ENCODE measurements at regions not wholly inside any gene's neighbourhood (a gene's known extent, or its start where the extent isn't known, plus 50 kb on each side); places are given as distances from the start of the nearest gene placed in this dataset.

DNA sequence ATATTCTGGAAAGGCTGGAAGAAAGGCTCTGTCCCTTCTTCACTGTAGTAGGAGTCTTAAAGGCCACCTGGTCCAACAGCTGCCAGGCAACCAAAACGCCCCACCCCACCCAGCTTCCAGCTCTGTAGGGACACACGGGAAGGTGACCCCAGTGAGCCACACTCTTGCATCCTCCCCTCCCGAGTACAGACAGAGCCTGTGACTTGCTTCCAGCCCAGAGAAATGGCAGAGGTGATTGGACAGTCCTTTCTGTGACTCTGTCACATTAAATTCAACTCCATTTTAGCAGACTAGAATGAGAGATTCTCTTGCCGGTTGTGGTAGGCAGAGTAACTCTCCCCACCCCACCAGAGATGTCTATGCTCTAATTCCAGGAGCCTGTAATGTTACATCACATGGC is 226.2 kb upstream of the ARID1B start:
- DNase-seq (ENCODE audit: low read depth, low spot score): no peak
- H3K4me3 ChIP-seq (ENCODE audit: low read length): no peak overlapping the region

DNA sequence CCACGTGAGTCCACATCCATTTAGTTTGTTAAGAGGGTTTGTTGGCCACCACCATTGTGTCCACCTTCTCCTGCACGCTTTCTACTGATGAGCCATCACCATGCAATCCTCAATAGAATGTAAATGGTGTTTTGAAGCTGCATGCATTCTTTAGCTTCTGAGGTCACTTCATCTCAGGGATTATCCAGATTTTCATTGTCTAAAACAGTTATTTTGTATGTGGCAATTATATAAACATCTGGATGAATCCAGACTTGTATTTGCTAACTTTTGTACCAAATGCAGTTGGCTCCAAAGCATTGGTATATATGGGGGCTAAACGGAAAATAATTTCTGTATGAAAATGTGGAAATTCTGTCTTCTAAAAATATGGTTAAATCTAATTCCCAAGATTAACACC is 231.2 kb upstream of the ARID1B start:
- DNase-seq (ENCODE audit: low read depth, low spot score): no peak

DNA sequence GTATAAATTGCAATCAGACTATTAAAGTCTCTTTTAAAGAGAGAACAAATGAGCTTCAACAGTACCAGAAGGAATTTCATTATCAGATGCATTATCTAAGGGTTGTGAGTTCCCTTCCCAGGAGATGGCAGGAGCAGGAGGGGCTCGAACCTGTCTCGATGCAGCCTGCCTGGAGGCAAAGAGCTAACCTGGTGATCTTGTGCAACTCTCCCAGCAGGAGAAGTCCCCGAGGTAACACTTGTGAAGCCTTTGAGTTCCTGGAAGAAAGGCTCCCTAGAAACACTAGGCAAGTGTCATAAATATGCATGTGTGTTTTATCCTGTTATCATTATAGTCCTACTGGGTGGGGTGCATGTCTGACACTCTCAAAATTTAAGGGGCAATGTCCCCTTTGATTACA is 232.2 kb upstream of the ARID1B start:
- no peak for DNase-seq (ENCODE audit: low read depth, low spot score)
- H3K4me3 ChIP-seq (ENCODE audit: low read length): no peak overlapping the region

More for the DNA sequence above, 231.2 kb upstream of the ARID1B start:
- H3K4me3 ChIP-seq (ENCODE audit: low read length): no peak overlapping the region

DNA sequence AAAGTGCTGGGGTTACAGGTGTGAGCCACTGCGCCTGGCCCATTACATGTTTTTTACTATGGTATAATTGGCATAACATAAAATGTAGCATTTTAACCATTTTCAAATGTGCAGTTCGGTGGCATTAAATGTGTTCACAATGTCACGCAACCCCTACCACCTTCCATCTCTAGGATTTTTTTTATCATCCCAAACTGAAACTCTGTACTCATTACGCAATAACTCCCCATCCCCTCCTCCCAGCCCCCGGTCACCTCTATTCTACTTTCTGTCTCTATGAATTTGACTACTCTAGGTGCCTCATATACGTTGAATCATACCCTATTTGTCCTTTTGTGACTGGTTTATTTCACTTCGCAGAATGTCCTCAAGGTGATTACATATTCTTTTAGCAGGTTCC is 233.1 kb upstream of the ARID1B start:
- DNase-seq (ENCODE audit: low read depth, low spot score): no peak
- H3K4me3 ChIP-seq (ENCODE audit: low read length): no peak overlapping the region

DNA sequence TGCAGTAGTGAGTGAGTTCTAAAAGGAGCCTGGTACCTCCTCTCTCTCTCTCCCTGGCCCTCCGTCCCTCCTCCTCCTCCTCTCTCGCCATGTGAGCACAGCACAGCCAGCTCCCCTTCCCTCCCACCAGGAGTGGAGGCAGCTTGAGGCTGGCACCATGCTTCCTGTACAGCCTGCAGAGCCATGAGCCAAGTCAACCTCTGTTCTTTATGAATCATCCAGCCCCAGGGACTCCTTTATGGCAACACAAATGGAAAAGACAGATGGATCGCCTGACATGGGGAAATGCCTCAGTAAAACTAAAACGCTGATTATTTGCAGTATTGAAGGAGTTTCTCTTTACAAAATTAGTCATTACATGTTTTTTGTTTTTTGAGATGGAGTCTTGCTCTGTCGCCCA is 233.7 kb upstream of the ARID1B start:
- DNase-seq (ENCODE audit: low read depth, low spot score): no peak
- no peak overlapping the region for H3K4me3 ChIP-seq (ENCODE audit: low read length)

DNA sequence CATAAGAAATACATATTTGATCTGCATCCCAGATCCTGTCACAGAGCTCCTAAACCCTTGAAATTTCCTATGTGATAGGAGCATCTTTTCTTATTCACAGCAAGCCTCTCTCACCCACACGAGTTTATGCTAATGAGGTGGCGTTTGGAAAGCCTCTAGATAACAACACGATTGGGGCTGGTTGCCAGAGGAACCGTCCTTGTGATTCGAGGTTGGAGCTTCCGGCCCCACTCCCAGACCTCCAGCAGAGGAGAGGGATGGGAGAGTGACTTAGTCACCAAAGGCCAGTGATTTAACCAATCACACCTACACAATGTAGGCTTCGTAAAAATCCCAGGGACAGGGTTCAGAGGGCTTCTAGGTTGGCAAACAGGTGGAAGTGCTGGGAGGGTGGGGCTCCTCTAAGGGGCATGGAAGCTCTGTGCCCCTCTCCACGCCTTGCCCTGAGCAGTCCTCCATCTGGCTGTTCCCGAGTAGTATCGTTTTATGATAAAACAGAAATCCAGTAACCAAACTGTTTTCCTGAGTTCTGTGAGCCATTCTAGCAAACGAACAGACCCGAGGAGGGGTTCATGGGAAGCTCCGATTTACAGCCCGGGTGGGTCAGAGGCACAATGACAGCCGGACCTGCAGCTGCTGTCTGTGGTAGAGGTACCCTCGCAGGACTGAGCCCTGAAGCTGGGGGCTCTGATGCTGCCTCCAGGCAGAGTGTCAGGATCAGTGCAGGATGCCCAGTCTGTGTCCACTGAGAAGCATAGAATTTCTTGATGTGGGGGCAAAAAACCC is 238.1 kb upstream of the ARID1B start:
- H3K4me3 ChIP-seq (ENCODE audit: low read length): no peak overlapping the region
- no peak for DNase-seq (ENCODE audit: low read depth, low spot score)

DNA sequence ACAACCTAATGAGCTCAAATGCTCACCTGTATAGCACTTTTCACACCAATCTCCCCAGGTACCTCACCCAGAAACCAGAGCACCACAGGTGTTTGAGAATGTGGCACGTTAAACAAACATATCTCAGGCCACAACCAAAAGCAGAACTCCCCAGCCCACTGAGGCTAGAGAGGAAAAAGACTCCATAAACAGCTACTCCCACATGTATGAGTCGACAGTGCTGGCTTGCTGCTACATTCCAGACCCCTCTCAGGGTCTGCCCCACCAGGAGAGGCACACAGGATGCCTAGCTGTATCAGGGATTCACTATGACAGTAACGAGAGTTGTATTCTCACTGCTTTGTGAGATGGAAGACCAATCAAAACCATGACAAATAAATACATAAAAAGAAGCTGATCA is 242.6 kb upstream of the ARID1B start:
- DNase-seq (ENCODE audit: low read depth, low spot score): no peak
- no peak overlapping the region for H3K4me3 ChIP-seq (ENCODE audit: low read length)

DNA sequence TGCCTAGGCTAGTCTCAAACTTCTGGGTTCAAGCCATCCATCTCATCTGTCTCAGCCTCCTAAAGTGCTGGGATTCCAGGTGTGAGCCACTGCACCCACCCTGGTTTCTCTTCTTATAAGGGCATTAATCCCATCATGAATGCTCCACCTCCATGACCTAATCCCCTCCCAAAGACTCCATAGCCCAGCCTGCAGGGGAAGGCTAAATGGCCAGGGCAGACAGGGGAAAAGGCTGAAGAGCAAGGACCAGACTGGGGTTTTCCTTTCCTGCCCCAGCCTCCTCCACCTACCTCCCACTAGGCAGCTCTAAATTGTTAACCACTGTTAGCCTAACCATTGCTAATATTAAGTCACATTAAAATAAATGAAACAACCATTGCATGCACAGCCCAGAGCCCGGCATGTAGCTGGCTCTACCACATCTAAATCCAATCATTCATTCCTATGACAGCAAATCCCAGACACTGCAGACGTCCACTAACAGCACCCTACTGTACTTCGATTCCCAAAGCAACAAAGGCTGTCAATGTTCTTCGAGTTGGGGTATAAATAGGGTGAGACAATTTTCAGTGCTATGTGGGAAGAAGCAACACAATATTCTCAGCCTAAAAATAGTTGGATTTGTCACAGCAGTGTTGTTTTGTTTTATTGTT is 243.2 kb upstream of the ARID1B start:
- DNase-seq (ENCODE audit: low read depth, low spot score): no peak

DNA sequence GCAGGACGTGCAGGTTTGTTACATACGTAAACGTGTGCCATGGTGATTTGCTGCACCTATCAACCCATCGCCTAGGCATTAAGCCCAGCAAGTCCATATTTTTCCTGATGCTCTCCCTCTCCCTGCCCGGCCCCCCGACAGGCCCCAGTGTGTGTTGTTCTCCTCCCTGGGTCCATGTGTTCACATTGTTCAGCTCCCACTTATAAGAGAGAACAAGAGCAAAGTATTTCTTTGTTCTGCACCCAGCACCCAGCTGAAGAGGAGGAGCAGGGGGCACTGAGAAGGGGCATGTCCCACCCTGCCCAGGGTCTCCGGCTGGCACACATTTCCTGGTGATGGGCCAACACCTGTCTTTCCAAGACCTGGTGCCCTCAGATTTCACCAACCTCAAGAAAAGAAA is 251.1 kb upstream of the ARID1B start:
- DNase-seq (ENCODE audit: low read depth, low spot score): no peak
- H3K4me3 ChIP-seq (ENCODE audit: low read length): no peak overlapping the region

More for the DNA sequence above, 243.2 kb upstream of the ARID1B start:
- no peak overlapping the region for H3K4me3 ChIP-seq (ENCODE audit: low read length)

DNA sequence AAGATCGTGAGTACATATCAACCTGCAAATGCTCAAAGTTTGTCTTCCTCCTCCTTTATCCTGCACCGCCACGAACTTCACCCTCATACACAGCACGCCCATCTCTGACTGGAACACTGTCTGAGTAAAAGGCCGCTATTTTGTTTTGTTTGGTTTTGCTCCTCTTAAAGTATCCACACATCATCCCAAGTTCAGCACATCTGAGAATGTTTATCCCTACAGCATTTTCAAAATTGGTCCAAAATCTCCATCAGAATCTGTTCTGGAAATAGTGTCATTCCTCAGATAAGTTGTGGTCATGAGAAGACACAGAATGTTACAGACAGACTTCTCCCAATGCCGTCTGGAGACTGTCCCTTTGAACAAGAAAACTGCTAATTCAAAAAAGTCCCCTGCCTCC is 251.6 kb upstream of the ARID1B start:
- H3K4me3 ChIP-seq (ENCODE audit: low read length): no peak overlapping the region
- DNase-seq (ENCODE audit: low read depth, low spot score): no peak

DNA sequence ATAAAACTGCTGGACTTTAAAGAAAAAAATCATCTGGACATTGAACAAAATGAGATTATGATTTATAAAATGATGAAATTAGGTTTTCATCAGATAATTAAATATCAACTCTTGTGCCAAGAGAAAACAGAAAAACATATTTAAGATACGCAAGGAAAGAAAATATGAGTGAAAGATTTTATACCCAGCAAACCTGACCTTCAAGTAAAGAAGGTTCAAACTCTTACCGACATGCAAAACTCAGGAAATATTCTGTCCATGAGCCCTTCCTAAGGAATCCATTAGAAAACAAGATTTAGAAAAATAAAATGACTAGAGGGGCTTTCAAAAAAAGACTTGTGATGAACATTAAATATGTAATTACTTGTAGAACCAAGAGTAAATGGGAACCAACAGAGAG is 257.2 kb upstream of the ARID1B start:
- no peak for DNase-seq (ENCODE audit: low read depth, low spot score)
- H3K4me3 ChIP-seq (ENCODE audit: low read length): no peak overlapping the region

DNA sequence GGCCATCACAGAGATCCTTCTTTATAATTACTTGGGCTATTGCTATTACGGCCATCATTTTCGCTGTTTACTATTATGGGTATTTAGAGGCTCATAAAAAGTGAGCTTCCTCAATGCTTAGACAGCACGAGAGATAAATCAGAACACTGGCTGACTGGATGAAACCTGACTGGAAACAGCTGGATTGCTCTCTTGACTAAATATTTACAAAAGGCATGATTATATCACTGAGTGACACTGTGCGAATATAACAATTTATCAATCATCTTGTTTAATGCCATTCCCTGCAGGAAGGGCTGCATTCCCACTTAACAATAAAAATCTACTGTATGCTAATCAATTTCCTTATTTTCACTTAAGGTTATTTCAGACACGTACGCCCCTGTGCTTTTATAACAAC is 260.1 kb upstream of the ARID1B start:
- DNase-seq (ENCODE audit: low read depth, low spot score): no peak
- H3K4me3 ChIP-seq (ENCODE audit: low read length): no peak overlapping the region

DNA sequence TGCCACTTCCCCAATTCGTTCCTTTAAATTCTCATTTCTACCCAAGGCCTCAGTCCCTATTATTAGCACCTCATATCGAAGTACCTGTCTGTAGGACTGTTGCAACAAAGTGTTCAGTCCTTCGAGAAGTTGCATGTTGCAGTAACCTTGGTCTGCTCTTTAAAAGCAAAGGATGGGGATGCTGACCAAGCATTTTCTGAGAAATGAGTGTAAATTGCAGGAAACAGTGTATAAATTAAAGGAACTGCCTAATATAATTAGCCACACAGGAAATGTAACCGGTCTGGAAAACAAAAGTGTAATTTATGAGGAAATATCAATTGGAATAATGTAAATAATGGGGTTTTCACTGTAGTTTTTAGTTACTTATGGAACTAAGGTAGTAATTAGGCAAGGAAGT is 261.9 kb upstream of the ARID1B start:
- no peak for DNase-seq (ENCODE audit: low read depth, low spot score)
- H3K4me3 ChIP-seq (ENCODE audit: low read length): no peak overlapping the region

DNA sequence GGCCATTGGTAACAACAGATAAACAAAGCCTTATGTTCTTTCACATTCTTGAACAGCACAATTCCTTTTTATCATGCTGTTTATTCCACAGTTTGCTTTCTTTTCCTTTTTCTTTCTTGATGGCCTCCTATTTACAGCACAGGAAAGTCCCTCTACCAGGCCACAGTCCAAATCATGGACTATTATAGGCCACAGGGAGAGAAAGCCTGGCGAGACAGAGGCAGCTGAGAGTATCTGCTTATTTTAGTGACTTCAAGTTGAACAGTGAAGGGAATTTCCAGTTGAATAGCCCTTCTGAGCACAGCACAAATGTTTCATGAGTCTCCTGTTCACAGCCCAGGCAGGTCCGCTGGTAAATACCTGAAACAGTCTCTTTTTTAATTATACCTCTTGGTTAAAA is 263.7 kb upstream of the ARID1B start:
- H3K4me3 ChIP-seq (ENCODE audit: low read length): no peak overlapping the region
- no peak for DNase-seq (ENCODE audit: low read depth, low spot score)

DNA sequence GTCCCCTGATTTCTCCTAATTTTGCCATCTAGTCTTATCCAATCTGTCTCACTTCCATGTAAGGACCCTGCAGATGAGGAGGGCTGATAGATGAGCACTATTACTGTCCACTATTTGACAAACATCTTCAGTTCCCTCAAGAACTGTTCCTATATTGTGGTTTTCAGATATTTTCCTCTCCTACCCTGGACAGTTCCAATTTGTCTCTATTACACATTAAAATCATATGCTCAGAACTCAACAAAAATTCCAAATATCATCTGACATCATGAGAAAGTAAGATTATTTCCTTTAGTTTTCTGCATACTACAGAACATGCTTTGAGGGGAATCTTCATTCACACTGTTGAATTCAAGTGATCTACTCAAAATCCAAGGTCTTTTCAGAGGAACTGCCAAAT is 265.6 kb upstream of the ARID1B start:
- H3K4me3 ChIP-seq (ENCODE audit: low read length): no peak overlapping the region
- DNase-seq (ENCODE audit: low read depth, low spot score): no peak

DNA sequence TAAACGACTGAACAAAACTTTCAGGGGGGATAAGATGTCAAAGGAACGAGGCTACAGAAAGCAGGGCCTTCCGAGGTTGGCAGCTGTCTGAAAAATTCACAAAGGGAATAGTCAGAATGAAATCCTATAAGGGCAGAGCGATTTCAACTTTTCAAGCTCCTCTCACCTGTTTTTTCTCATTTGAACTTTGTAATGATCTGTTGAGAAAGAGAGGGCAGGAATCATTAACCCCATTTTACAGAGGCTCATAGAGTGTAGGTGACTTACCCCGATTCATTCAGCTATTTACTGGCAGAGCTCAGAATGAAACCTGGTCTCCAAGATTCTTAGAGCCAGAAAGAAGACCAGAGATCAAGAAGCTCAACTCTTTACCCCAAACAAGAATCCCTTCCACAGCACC is 266.1 kb upstream of the ARID1B start:
- H3K4me3 ChIP-seq (ENCODE audit: low read length): no peak overlapping the region
- DNase-seq (ENCODE audit: low read depth, low spot score): no peak

DNA sequence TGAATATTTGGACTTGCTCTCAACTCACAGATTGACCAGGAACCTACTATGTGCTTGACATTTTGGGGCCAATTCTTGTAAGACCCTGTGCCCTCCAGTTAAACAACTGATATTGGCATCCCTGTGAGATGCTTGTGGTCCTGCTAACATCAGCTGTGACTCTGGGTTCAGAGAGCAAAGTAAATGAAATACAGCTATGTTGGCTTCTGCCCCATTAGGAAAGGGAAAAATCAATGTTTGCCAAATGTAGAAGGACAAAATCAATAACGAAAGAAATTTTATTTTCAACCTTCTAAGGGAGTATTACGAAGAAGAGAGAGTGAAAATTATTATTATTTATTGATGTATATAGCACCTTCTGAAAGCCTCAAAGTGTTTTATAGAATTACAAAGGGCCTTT is 266.9 kb upstream of the ARID1B start:
- no peak for DNase-seq (ENCODE audit: low read depth, low spot score)
- H3K4me3 ChIP-seq (ENCODE audit: low read length): no peak overlapping the region

DNA sequence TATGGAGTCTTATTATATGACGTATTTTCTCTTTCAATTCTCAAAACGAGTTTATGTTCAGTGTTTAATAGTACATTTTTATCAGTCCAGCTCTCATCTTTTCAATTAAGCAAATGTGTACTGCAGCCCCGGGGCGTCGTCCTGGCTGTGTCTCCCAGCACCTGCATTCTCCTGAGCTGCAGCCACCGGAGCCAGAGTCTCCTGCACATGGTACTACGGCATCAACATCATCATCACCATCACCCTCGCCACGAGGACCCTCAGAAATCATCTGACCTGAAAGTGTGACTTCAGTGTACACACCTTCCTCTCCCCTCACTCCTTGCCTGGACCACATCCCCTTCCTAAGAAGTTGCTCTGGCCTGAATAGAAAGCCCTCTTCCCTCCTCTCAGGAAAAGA is 267.7 kb upstream of the ARID1B start:
- DNase-seq (ENCODE audit: low read depth, low spot score): no peak
- no peak overlapping the region for H3K4me3 ChIP-seq (ENCODE audit: low read length)

DNA sequence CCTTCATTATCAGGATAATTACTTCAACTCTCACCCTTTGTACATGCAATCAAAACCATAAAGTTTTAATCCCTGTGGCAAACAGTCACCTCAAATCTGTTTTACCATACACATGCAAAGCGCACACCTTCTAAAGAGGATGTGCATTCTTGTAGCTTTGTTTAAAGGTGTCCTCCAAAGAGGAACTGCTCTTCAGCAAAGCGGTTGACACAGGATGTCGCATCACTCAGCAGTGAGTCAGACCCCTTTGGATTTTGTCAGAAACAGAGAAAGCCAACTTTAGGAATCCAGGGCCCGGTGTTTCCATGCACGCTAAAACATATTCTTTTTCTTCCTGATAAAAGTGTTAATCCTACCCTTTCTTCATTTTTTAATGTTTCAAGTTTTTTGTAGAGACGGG is 268.3 kb upstream of the ARID1B start:
- no peak overlapping the region for H3K4me3 ChIP-seq (ENCODE audit: low read length)
- DNase-seq (ENCODE audit: low read depth, low spot score): no peak

DNA sequence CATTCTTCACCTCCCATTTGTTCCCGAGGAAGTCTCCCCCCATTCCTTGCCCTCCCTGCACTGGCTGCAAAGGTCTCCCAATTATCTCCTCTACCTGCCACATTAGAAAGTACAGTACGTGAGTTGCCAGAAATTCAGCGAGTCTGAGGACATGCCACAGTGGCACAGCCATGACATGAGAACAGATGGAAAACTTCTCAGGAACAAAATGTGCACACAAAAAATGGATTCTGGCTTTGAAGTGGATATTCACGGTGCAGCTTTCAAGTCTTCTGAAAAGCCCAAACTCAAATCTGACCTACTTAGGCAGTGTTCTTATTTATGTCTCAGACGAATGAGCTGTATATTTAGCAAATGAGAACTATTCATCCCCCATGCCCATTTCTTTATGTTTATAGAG is 269.1 kb upstream of the ARID1B start:
- H3K4me3 ChIP-seq (ENCODE audit: low read length): no peak overlapping the region
- no peak for DNase-seq (ENCODE audit: low read depth, low spot score)

DNA sequence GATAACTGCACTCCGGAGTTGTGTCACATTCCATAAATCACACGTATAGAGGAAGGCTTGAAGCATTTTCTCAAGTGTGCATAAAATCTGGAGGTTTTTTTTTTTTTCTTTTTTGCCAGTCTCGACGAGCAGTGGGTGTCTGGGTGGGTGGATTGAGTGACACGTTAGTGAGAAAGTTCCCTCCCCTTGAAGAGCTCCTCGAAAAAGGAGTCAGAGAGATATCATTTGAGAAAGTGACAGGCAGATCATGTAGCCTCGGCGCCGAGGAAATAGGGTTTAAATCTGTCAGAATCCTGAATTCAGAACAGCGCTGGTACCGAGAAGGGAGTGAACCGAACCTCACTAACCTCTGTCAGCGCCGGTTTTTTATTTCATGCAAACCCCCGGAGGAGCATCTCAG is 269.5 kb upstream of the ARID1B start:
- no peak overlapping the region for H3K4me3 ChIP-seq (ENCODE audit: low read length)
- DNase-seq (ENCODE audit: low read depth, low spot score): no peak

Measured in Jurkat, Clone E6-1 (cell line).